Transverse colon (tissue), 4 donors: ENCODE measurements at regions not wholly inside any gene's neighbourhood (a gene's known extent, or its start where the extent isn't known, plus 50 kb on each side); places are given as distances from the start of the nearest gene placed in this dataset.
A peak's percentile ranks its signal among the peaks of the same experiment; 100 is the strongest.

ENCODE experiments used
- DNase-seq: peaks from one replicate; pipeline ENCODE4 v3.0.0-alpha.2; 2019
- H3K27ac ChIP-seq, 4 donors: fragments of 200-600 bp; sonication (generic); 2 replicates each; pipeline ENCODE4 v1.5.1; 2016 to 2018; ENCODE audit warnings: inconsistent platforms in 4 of 4
- H3K27me3 ChIP-seq: fragments of 200-600 bp; sonication (generic); 2 replicates; pipeline ENCODE4 v1.5.1; 2017; ENCODE audit warnings: inconsistent platforms
- H3K36me3 ChIP-seq, 4 donors: fragments of 200-600 bp; sonication (generic); 2 replicates each; pipeline ENCODE4 v1.5.1; 2017 to 2019; ENCODE audit warnings: inconsistent platforms in 4 of 4
- H3K4me1 ChIP-seq, 4 donors: fragments of 200-600 bp; sonication (generic); 2 replicates each; pipeline ENCODE4 v1.5.1; 2017 to 2020; ENCODE audit warnings: inconsistent platforms in 4 of 4
- H3K4me3 ChIP-seq, 4 donors: fragments of 200-600 bp; sonication (generic); 1 replicate in 1 of 4; 2 replicates in 3 of 4; pipeline versions ENCODE4 v1.5.1 to v1.6.1; 2017 to 2019; ENCODE audit warnings: inconsistent platforms in 4 of 4
- H3K9me3 ChIP-seq, 2 donors: fragments of 200-600 bp; sonication (generic); 2 replicates each; pipeline ENCODE4 v1.5.1; 2017 to 2019; ENCODE audit warnings: inconsistent platforms in 2 of 2
- EP300 ChIP-seq: sonication (generic); formaldehyde crosslinking; IDR thresholded peaks from one replicate; pipeline ENCODE4 v1.6.1; 2017; ENCODE audit warnings: antibody characterized with exemption, low read depth
- POLR2A ChIP-seq: fragments of 450-650 bp; IDR thresholded peaks from one replicate; pipeline ENCODE4 v1.6.1; 2016; ENCODE audit warnings: antibody characterized with exemption, mild to moderate bottlenecking, moderate library complexity
- POLR2AphosphoS5 ChIP-seq, 3 donors: sonication (generic); formaldehyde crosslinking; IDR thresholded peaks; one replicate each; pipeline ENCODE4 v1.6.1; 2016; ENCODE audit warnings: antibody characterized with exemption in 3 of 3
- WGBS, 2 donors: methylation state at CpG; one replicate each; pipeline ENCODE4 v1.1.5; 2018; ENCODE audit warnings: low coverage in 1 of 2; 5-methylcytosine and 5-hydroxymethylcytosine counted together
- in situ Hi-C, 4 donors: fragments of 200-750 bp; cut with MboI; loops; one replicate each; pipeline versions ENCODE4 v1.15.0 to v1.15.1; 2017; ENCODE audit warnings: low sequenced_read_pairs in 3 of 4, low pct_ligation_motif_present in 1 of 4, low pct_unique_long_range_greater_than_20kb in 1 of 4
- intact Hi-C: fragments of 100-400 bp; cut with DNase I; formaldehyde crosslinking; loops from one replicate; pipeline ENCODE4 v1.15.1; 2023; ENCODE audit warnings: low total_unique reads
- TF ChIP-seq, protein P1 (sequence below), 5 experiments: fragments of 200-600 bp in 3 of 5; fragments of 450-650 bp in 2 of 5; sonication (generic) in 3 of 5; IDR thresholded peaks; 1 replicate in 2 of 5; 2 replicates in 3 of 5; pipeline ENCODE4 v1.5.1; 2016 to 2017; ENCODE audit warnings: antibody characterized with exemption in 5 of 5, inconsistent platforms in 3 of 5, mild to moderate bottlenecking in 2 of 5, moderate library complexity in 1 of 5

DNA sequence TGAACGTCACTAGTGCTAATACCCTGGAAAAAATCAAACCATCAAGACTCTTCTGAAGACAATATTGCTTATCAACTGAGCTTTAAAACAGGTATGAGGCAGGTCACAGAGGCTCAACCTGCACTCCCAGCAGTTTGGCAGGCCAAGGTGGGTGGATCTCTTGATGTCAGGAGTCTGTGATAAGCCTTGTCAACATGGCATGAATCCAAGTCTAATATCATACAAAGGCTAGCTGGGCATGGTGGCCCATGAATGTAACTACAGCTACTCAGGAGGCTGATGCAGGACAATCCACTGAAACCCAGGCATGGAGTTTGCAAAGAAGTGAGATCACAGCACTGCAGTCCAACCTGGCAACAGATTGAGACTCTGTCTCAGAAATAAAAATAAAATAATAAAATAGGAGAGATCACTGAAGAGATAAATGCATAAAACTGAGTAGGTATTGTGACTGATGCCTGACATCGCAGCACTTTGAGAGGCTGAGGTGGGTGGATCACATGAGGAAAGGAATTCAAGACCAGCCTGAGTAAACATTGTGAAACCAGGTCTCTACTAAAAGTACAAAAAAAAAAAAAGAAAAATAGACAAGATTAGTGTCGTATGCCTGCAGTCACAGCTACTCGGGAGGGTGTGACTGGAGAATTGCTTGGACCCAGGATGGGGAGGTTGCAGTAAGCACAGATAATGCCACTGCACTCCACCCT, 555.9 kb upstream of the TSPY4 start:
- in situ Hi-C loops = no loop called here

DNA sequence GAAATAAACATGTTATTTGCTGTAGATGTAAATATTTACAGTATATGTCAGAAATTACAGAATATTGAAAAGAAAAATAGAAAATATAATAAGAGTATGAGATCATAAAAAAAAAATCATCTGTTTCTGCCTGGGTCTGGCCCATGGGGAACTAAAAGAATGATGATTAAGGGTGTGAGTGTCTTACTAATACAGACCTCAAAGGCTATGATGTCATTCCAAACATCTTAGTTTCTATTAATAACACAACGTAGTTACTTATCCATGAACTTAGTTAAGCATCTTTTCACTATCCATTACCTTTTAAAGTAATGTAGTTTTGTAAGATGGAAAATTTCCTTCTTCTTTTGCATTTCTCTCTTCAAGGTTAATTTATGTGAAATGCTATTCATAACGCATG, 542.7 kb upstream of the TSPY4 start:
- intact Hi-C loops = no loop called here
- no peaks in the 10 kb centered on the region for H3K9me3 ChIP-seq
- 74% methylated on average over 2 of the region's 2 CpGs; no CpG with 5 or more reads in 1 of the 2 donors for WGBS, 2 donors
- TF ChIP-seq, protein P1, sequence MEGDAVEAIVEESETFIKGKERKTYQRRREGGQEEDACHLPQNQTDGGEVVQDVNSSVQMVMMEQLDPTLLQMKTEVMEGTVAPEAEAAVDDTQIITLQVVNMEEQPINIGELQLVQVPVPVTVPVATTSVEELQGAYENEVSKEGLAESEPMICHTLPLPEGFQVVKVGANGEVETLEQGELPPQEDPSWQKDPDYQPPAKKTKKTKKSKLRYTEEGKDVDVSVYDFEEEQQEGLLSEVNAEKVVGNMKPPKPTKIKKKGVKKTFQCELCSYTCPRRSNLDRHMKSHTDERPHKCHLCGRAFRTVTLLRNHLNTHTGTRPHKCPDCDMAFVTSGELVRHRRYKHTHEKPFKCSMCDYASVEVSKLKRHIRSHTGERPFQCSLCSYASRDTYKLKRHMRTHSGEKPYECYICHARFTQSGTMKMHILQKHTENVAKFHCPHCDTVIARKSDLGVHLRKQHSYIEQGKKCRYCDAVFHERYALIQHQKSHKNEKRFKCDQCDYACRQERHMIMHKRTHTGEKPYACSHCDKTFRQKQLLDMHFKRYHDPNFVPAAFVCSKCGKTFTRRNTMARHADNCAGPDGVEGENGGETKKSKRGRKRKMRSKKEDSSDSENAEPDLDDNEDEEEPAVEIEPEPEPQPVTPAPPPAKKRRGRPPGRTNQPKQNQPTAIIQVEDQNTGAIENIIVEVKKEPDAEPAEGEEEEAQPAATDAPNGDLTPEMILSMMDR (IDR thresholded peaks at IDR 0.05) = no peak
- no peak for TF ChIP-seq POLR2AphosphoS5 (IDR thresholded peaks at IDR 0.05)
- TF ChIP-seq EP300 = no peak
- TF ChIP-seq POLR2A = no peak
- H3K27ac ChIP-seq = no peak overlapping the region
- no peaks in the 10 kb centered on the region for H3K27me3 ChIP-seq
- H3K36me3 ChIP-seq = no peaks in the 10 kb centered on the region
- no peaks in the 10 kb centered on the region for H3K4me1 ChIP-seq
- in situ Hi-C loops = no loop called here
- no peak overlapping the region for H3K4me3 ChIP-seq
- DNase-seq = no peak

More for the DNA sequence above, 555.9 kb upstream of the TSPY4 start:
- no peaks in the 10 kb centered on the region for H3K4me1 ChIP-seq
- intact Hi-C loops = no loop called here
- no peak for DNase-seq
- peak overlapping the region in 1 of 4 donors; percentile 31 for H3K27ac ChIP-seq
- TF ChIP-seq EP300 = no peak
- TF ChIP-seq, protein P1 (IDR thresholded peaks at IDR 0.05) = peak in 2 of 5 experiments; percentile 41 to 53
- H3K4me3 ChIP-seq = no peak overlapping the region
- 50% methylated on average over 1 of the region's 4 CpGs; no CpG with 5 or more reads in 1 of the 2 donors for WGBS, 2 donors
- H3K9me3 ChIP-seq = no peaks in the 10 kb centered on the region
- no peaks in the 10 kb centered on the region for H3K27me3 ChIP-seq
- no peaks in the 10 kb centered on the region for H3K36me3 ChIP-seq

- intact Hi-C loops (no loop called here), in situ Hi-C loops (no loop called here)
- H3K9me3 ChIP-seq = no peaks in the 10 kb centered on the region
- WGBS, 2 donors = no CpG with 5 or more reads among the region's 3 CpGs
- no peak overlapping the region for H3K4me3 ChIP-seq
- no peaks in the 10 kb centered on the region for H3K27me3 ChIP-seq
- no peak for TF ChIP-seq EP300
- TF ChIP-seq POLR2AphosphoS5 (IDR thresholded peaks at IDR 0.05) = no peak
- TF ChIP-seq POLR2A = no peak
- TF ChIP-seq, protein P1 (IDR thresholded peaks at IDR 0.05) = no peak
- no peak overlapping the region for H3K27ac ChIP-seq
- no peaks in the 10 kb centered on the region for H3K4me1 ChIP-seq
- no peak for DNase-seq
- no peaks in the 10 kb centered on the region for H3K36me3 ChIP-seq
Observed at GRCh38 chrY:8804317-8804716, 532.9 kb upstream of the TSPY4 start.

GRCh38 chrY:8807648-8808408, 529.4 kb upstream of the TSPY4 start:
- no peak for TF ChIP-seq POLR2AphosphoS5 (IDR thresholded peaks at IDR 0.05)
- TF ChIP-seq, protein P1 (IDR thresholded peaks at IDR 0.05) = peak in 1 of 5 experiments; percentile 15

More at GRCh38 chrY:8807648-8808408, 529.4 kb upstream of the TSPY4 start:
- H3K27ac ChIP-seq = no peak overlapping the region
- no peaks in the 10 kb centered on the region for H3K4me1 ChIP-seq
- no peaks in the 10 kb centered on the region for H3K9me3 ChIP-seq
- H3K4me3 ChIP-seq = no peak overlapping the region
- WGBS, 2 donors = no CpG with 5 or more reads among the region's 5 CpGs
- no peak for DNase-seq
- in situ Hi-C loops = no loop called here
- H3K27me3 ChIP-seq = no peaks in the 10 kb centered on the region
- H3K36me3 ChIP-seq = no peaks in the 10 kb centered on the region
- intact Hi-C loops = no loop called here
